Neural cell (in vitro differentiated cells): ENCODE measurements at regions not wholly inside any gene's neighbourhood (a gene's known extent, or its start where the extent isn't known, plus 50 kb on each side); places are given as distances from the start of the nearest gene placed in this dataset.

Experiments used
- CTCF ChIP-seq: fragments of 450-650 bp; IDR thresholded peaks from 2 replicates; pipeline ENCODE4 v1.5.1; 2014; ENCODE audit warnings: antibody characterized with exemption, mild to moderate bottlenecking, moderate library complexity; ENCODE audit not compliant: poor library complexity, severe bottlenecking
- EZH2 ChIP-seq: fragments of 200-600, 300-800 bp; shearing (Covaris generic), sonication (generic); IDR thresholded peaks from 2 replicates; pipeline ENCODE4 v1.6.1; 2014; ENCODE audit warnings: antibody characterized with exemption, low read length, borderline replicate concordance, mild to moderate bottlenecking; ENCODE audit not compliant: insufficient read depth, poor library complexity, severe bottlenecking
- POLR2AphosphoS5 ChIP-seq: IDR thresholded peaks from 2 replicates; pipeline ENCODE4 v1.6.1; 2012
- RAD21 ChIP-seq: fragments of 450-650 bp; conservative IDR thresholded peaks from 2 replicates; pipeline ENCODE4 v1.6.1; 2014; ENCODE audit warnings: antibody characterized with exemption, mild to moderate bottlenecking, moderate library complexity

- TF ChIP-seq POLR2AphosphoS5 (no peak), CTCF (no peak), EZH2 (no peak), RAD21 (no peak)
Observed at GRCh38 chr5:110109667-110110066, 419.9 kb downstream of the MAN2A1 start.
